CD14-positive monocyte (primary cell): ENCODE measurements at regions not wholly inside any gene's neighbourhood (a gene's known extent, or its start where the extent isn't known, plus 50 kb on each side); places are given as distances from the start of the nearest gene placed in this dataset.
"Not testable (repeated sequence)": the region's sequence is repeated elsewhere in the genome, so short reads cannot be mapped to it uniquely, and the experiment has no call there.

Source experiments
- DNase-seq, 3 donors: peaks; one replicate each; pipeline ENCODE4 v3.0.0-alpha.2; 2011 to 2022
- H2AFZ ChIP-seq: 2 replicates; pipeline ENCODE4 v1.6.0; 2012; ENCODE audit warnings: mild to moderate bottlenecking, low read depth, low read length, inconsistent platforms; ENCODE audit not compliant: insufficient read depth, poor library complexity, severe bottlenecking
- H3K27ac ChIP-seq, 2 donors: 1 replicate in 1 of 2; 2 replicates in 1 of 2; pipeline ENCODE4 v1.5.1; 2012 to 2013; ENCODE audit warnings: low read length in 2 of 2, control low read depth in 1 of 2, inconsistent platforms in 1 of 2, low read depth in 1 of 2, mild to moderate bottlenecking in 1 of 2
- H3K27me3 ChIP-seq, 2 donors: one replicate each; pipeline versions ENCODE4 v1.6.0 to v1.6.1; 2011 to 2013; ENCODE audit warnings: low read length in 2 of 2; ENCODE audit not compliant: control insufficient read depth in 2 of 2, insufficient read depth in 2 of 2
- H3K36me3 ChIP-seq, 2 donors: replicated peaks in 1 of 2; 1 replicate in 1 of 2; 2 replicates in 1 of 2; pipeline versions ENCODE4 v1.5.1 to v1.6.1; 2012 to 2013; ENCODE audit warnings: low read length in 2 of 2, control low read depth in 1 of 2, inconsistent platforms in 1 of 2, mild to moderate bottlenecking in 1 of 2; ENCODE audit not compliant: insufficient read depth in 2 of 2, control insufficient read depth in 1 of 2
- H3K4me1 ChIP-seq, 2 donors: 1 replicate in 1 of 2; 2 replicates in 1 of 2; pipeline versions ENCODE4 v1.5.1 to v1.6.1; 2012 to 2013; ENCODE audit warnings: low read length in 2 of 2, control low read depth in 1 of 2, inconsistent platforms in 1 of 2, mild to moderate bottlenecking in 1 of 2, moderate library complexity in 1 of 2; ENCODE audit not compliant: insufficient read depth in 2 of 2, control insufficient read depth in 1 of 2
- H3K4me2 ChIP-seq: replicated peaks from 2 replicates; pipeline ENCODE3; 2012; ENCODE audit warnings: low read length, moderate library complexity, mild to moderate bottlenecking; ENCODE audit not compliant: poor library complexity, severe bottlenecking; ENCODE audit errors: extremely low read depth
- H3K4me3 ChIP-seq, 3 experiments: fragments of 200-600 bp in 1 of 3; sonication (generic) in 1 of 3; replicated peaks in 1 of 3; 1 replicate in 2 of 3; 2 replicates in 1 of 3; pipeline ENCODE4 v1.5.1; 2011 to 2013; ENCODE audit warnings: low read length in 3 of 3, mild to moderate bottlenecking in 3 of 3, control low read depth in 2 of 3, low read depth in 2 of 3, inconsistent platforms in 1 of 3, moderate library complexity in 1 of 3
- H3K79me2 ChIP-seq: 2 replicates; pipeline ENCODE4 v1.6.0; 2012; ENCODE audit warnings: mild to moderate bottlenecking, control low read depth, inconsistent platforms, low read length, moderate library complexity; ENCODE audit not compliant: insufficient read depth
- H3K9ac ChIP-seq: 2 replicates; pipeline ENCODE4 v1.6.0; 2017; ENCODE audit warnings: low read length, mild to moderate bottlenecking; ENCODE audit not compliant: insufficient read depth, poor library complexity, severe bottlenecking
- H3K9me3 ChIP-seq, 2 donors: replicated peaks in 1 of 2; 1 replicate in 1 of 2; 2 replicates in 1 of 2; pipeline versions ENCODE4 v1.5.1 to v1.6.1; 2012 to 2013; ENCODE audit warnings: low read length in 2 of 2, control low read depth in 1 of 2; ENCODE audit not compliant: control insufficient read depth in 1 of 2, insufficient read depth in 1 of 2
- H4K20me1 ChIP-seq: 2 replicates; pipeline ENCODE4 v1.6.0; 2012; ENCODE audit warnings: mild to moderate bottlenecking, low read length, control low read depth, moderate library complexity; ENCODE audit not compliant: insufficient read depth
- H3K27ac Mint-ChIP-seq, 7 donors: one replicate each; pipeline ENCODE4 v1.8.0; 2020; ENCODE audit warnings: mild to moderate bottlenecking in 7 of 7, mixed read lengths in 7 of 7, moderate library complexity in 6 of 7, inconsistent platforms in 2 of 7
- H3K27me3 Mint-ChIP-seq, 3 donors: one replicate each; pipeline ENCODE4 v1.8.0; 2021 to 2022; ENCODE audit warnings: low read depth in 3 of 3, mild to moderate bottlenecking in 3 of 3, mixed read lengths in 3 of 3, moderate library complexity in 3 of 3, inconsistent platforms in 1 of 3
- H3K36me3 Mint-ChIP-seq, 2 donors: one replicate each; pipeline ENCODE4 v1.8.0; 2020; ENCODE audit warnings: mixed read lengths in 2 of 2, inconsistent platforms in 1 of 2, mild to moderate bottlenecking in 1 of 2
- H3K4me1 Mint-ChIP-seq: one replicate; pipeline ENCODE4 v1.8.0; 2020; ENCODE audit warnings: mild to moderate bottlenecking, mixed read lengths
- H3K4me3 Mint-ChIP-seq, 2 donors: one replicate each; pipeline ENCODE4 v1.8.0; 2020; ENCODE audit warnings: mild to moderate bottlenecking in 2 of 2, mixed read lengths in 2 of 2, moderate library complexity in 1 of 2
- H3K9me3 Mint-ChIP-seq, 7 donors: one replicate each; pipeline ENCODE4 v1.8.0; 2020 to 2022; ENCODE audit warnings: mixed read lengths in 7 of 7, mild to moderate bottlenecking in 6 of 7, moderate library complexity in 6 of 7, inconsistent platforms in 2 of 7
- WGBS: methylation state at CpG from one replicate; pipeline ENCODE4 v1.1.5; 2013; ENCODE audit warnings: missing lambda C conversion rate; ENCODE audit not compliant: insufficient coverage; 5-methylcytosine and 5-hydroxymethylcytosine counted together
- intact Hi-C, 2 donors: fragments of 100-400 bp; cut with micrococcal nuclease; formaldehyde crosslinking; loops; one replicate each; pipeline versions ENCODE4 v1.15.0 to v1.15.1; 2023
- TF ChIP-seq, protein P1 (sequence below): fragments of 200-600 bp; IDR thresholded peaks from one replicate; pipeline ENCODE4 v1.8.0; 2022; ENCODE audit warnings: antibody characterized with exemption, mild to moderate bottlenecking

- H3K9ac ChIP-seq, result no peak overlapping the region
- H3K27me3 Mint-ChIP-seq, result peaks cover 0 to 9% (median 1%) of the 10 kb centered on the region in 3 donors
- H3K27ac Mint-ChIP-seq, result no peak overlapping the region
- H3K4me2 ChIP-seq, result no peak overlapping the region
- 50% methylated on average over 1 of the region's 4 CpGs for WGBS
- H3K27ac ChIP-seq, result no peak overlapping the region
- intact Hi-C loops, result no loop called here
- H3K79me2 ChIP-seq, result no peaks in the 10 kb centered on the region
- no peaks in the 10 kb centered on the region for H3K4me1 Mint-ChIP-seq
- peaks cover 9 to 22% of the 10 kb centered on the region in 2 donors for H3K9me3 ChIP-seq
- no peak overlapping the region for H3K4me3 ChIP-seq
- H3K36me3 ChIP-seq, result no peaks in the 10 kb centered on the region
- H3K4me3 Mint-ChIP-seq, result no peak overlapping the region
- H3K9me3 Mint-ChIP-seq, result peaks cover 4 to 43% (median 30%) of the 10 kb centered on the region in 7 donors
- H3K36me3 Mint-ChIP-seq, result no peaks in the 10 kb centered on the region
- TF ChIP-seq, protein P1, sequence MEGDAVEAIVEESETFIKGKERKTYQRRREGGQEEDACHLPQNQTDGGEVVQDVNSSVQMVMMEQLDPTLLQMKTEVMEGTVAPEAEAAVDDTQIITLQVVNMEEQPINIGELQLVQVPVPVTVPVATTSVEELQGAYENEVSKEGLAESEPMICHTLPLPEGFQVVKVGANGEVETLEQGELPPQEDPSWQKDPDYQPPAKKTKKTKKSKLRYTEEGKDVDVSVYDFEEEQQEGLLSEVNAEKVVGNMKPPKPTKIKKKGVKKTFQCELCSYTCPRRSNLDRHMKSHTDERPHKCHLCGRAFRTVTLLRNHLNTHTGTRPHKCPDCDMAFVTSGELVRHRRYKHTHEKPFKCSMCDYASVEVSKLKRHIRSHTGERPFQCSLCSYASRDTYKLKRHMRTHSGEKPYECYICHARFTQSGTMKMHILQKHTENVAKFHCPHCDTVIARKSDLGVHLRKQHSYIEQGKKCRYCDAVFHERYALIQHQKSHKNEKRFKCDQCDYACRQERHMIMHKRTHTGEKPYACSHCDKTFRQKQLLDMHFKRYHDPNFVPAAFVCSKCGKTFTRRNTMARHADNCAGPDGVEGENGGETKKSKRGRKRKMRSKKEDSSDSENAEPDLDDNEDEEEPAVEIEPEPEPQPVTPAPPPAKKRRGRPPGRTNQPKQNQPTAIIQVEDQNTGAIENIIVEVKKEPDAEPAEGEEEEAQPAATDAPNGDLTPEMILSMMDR, result no peak
- DNase-seq, result no peak
- H3K27me3 ChIP-seq, result no peaks in the 10 kb centered on the region
- H4K20me1 ChIP-seq, result no peaks in the 10 kb centered on the region
- H3K4me1 ChIP-seq, result no peaks in the 10 kb centered on the region
- H2AFZ ChIP-seq, result no peak overlapping the region
Observed at GRCh38 chr1:223045164-223045957, 97.7 kb downstream of the TLR5 start.

DNA sequence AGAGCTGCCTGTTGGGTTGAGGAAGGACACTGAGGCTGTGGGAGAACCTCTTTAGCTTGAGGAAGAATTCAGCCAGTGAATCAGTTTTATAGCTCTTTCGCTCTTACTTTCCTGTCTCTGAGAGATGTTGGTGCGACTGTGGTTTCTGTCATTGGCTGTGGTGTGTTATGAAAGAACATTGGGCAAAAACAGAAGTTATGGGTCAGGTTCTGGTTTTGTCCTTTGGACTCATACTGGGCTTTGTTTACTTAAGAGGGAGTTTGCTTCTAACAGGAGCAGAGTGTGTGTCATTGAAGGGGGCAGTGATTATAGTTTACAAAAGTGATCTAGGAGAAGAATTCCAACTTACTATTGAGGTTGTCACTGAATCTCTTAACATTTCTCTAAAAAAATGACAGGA is 97.0 kb downstream of the TLR5 start:
- no peaks in the 10 kb centered on the region for H3K4me1 Mint-ChIP-seq

DNA sequence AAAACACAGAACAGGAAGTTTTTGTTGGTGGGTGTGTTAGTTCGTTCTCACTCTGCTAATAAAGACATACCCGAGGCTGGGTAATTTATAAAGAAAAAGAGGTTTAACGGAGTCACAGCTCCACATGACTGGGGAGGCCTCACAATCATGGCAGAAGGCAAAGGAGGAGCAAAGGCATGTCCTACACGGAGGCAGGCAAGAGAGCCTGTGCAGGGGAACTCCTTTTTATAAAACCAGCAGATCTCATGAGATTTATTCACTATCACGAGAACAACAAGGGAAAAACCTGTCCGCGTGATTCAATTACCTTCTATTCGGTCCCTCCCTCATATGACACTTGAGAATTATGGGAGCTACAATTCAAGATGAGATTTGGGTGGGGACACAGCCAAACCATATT is 96.6 kb downstream of the TLR5 start:
- H3K27ac ChIP-seq, H3K4me1 ChIP-seq, H3K4me3 ChIP-seq, H3K27me3 Mint-ChIP-seq, H3K9ac ChIP-seq, H3K4me1 Mint-ChIP-seq, H3K79me2 ChIP-seq, intact Hi-C loops, H3K4me3 Mint-ChIP-seq, H3K27ac Mint-ChIP-seq, H3K36me3 Mint-ChIP-seq, H3K36me3 ChIP-seq, H2AFZ ChIP-seq, H3K27me3 ChIP-seq, H4K20me1 ChIP-seq, H3K4me2 ChIP-seq, DNase-seq: not testable (repeated sequence)
- H3K9me3 Mint-ChIP-seq, result peaks cover 4 to 43% (median 30%) of the 10 kb centered on the region in 7 donors
- H3K9me3 ChIP-seq, result peaks cover 9 to 22% of the 10 kb centered on the region in 2 donors
- WGBS, result 82% methylated on average over 3 of the region's 8 CpGs

More for the DNA sequence above, 97.0 kb downstream of the TLR5 start:
- Histone ChIP-seq H3K9me3 (peaks cover 9 to 22% of the 10 kb centered on the region in 2 donors), H4K20me1 (no peaks in the 10 kb centered on the region), H3K36me3 (no peaks in the 10 kb centered on the region), H3K27me3 (no peaks in the 10 kb centered on the region), H3K9ac (no peak overlapping the region), H3K4me1 (no peaks in the 10 kb centered on the region), H3K79me2 (no peaks in the 10 kb centered on the region), H3K4me3 (no peak overlapping the region), H3K27ac (no peak overlapping the region), H2AFZ (no peak overlapping the region), H3K4me2 (no peak overlapping the region)
- WGBS, result 92% methylated on average over 2 of the region's 2 CpGs
- peak overlapping the region in 1 of 7 donors; percentile 22 for H3K27ac Mint-ChIP-seq
- H3K9me3 Mint-ChIP-seq, result peaks cover 4 to 43% (median 30%) of the 10 kb centered on the region in 7 donors
- DNase-seq, result no peak
- H3K27me3 Mint-ChIP-seq, result peaks cover 0 to 7% (median 0%) of the 10 kb centered on the region in 3 donors
- TF ChIP-seq, protein P1, result no peak
- no peaks in the 10 kb centered on the region for H3K36me3 Mint-ChIP-seq
- H3K4me3 Mint-ChIP-seq, result no peak overlapping the region
- intact Hi-C loops, result no loop called here
